GM12878 (cell line): ENCODE measurements at regions not wholly inside any gene's neighbourhood (a gene's known extent, or its start where the extent isn't known, plus 50 kb on each side); places are given as distances from the start of the nearest gene placed in this dataset.

Experiments
- BCLAF1 ChIP-seq: fragments of 450-650 bp; IDR thresholded peaks from 2 replicates; pipeline ENCODE4 v1.6.1; 2017; ENCODE audit warnings: antibody characterized with exemption, mild to moderate bottlenecking, moderate library complexity
- CBX5 ChIP-seq: sonication (generic); IDR thresholded peaks from 2 replicates; pipeline ENCODE4 v1.6.1; 2016; ENCODE audit warnings: low read depth, moderate library complexity, mild to moderate bottlenecking, inconsistent platforms
- CTCF ChIP-seq, 3 experiments: IDR thresholded peaks in 2 of 3; conservative IDR thresholded peaks in 1 of 3; 2 replicates each; pipeline ENCODE4 v1.5.1; 2011; ENCODE audit warnings: low read depth in 3 of 3, low read length in 3 of 3, mild to moderate bottlenecking in 3 of 3, control low read depth in 2 of 3, moderate library complexity in 2 of 3, inconsistent platforms in 1 of 3, mixed read lengths in 1 of 3; ENCODE audit not compliant: control insufficient read depth in 2 of 3, insufficient read depth in 1 of 3; ENCODE audit errors: extremely low read depth in 1 of 3
- EZH2 ChIP-seq: IDR thresholded peaks from 2 replicates; pipeline ENCODE4 v1.6.1; 2012; ENCODE audit warnings: low read depth, mild to moderate bottlenecking, control low read depth, inconsistent platforms, low read length, borderline replicate concordance; ENCODE audit not compliant: control insufficient read depth
- HCFC1 ChIP-seq: fragments of 150-350 bp; IDR thresholded peaks from 2 replicates; pipeline ENCODE4 v1.6.1; 2014; ENCODE audit warnings: low read length
- MTA3 ChIP-seq: IDR thresholded peaks from 2 replicates; pipeline ENCODE4 v1.6.1; 2012; ENCODE audit warnings: low read length, inconsistent platforms, borderline replicate concordance
- MYB ChIP-seq: fragments of 150-350 bp; IDR thresholded peaks from 2 replicates; pipeline ENCODE4 v1.6.1; 2014; ENCODE audit warnings: mild to moderate bottlenecking, low read depth, low read length, borderline replicate concordance
- POLR2A ChIP-seq: IDR thresholded peaks from 2 replicates; pipeline ENCODE4 v1.6.1; 2011; ENCODE audit warnings: low read depth, mild to moderate bottlenecking, low read length
- REST ChIP-seq: IDR thresholded peaks from 2 replicates; pipeline ENCODE4 v1.6.1; 2012; ENCODE audit warnings: mild to moderate bottlenecking, low read depth, low read length
- SMC3 ChIP-seq: IDR thresholded peaks from 2 replicates; pipeline ENCODE4 v1.6.1; 2011; ENCODE audit warnings: low read length, improper control_type of control experiment, borderline replicate concordance
- ZNF274 ChIP-seq: IDR thresholded peaks from one replicate; pipeline ENCODE4 v1.8.0; 2011; ENCODE audit not compliant: insufficient read length, insufficient read depth

- TF ChIP-seq REST (no peak), SMC3 (no peak), POLR2A (no peak), HCFC1 (no peak), CTCF (IDR thresholded peaks at IDR 0.05 in 2 of 3, conservative IDR thresholded peaks at IDR 0.05 in 1 of 3; ENCODE audit: control insufficient read depth in 2 of 3, extremely low read depth in 1 of 3, insufficient read depth in 1 of 3, low read depth in 3 of 3, low read length in 3 of 3) (no peak), MYB (no peak), ZNF274 (no peak), BCLAF1 (no peak), CBX5 (no peak), MTA3 (no peak), EZH2 (no peak)
Measured at GRCh38 chr15:27655056-27655455, 444.1 kb downstream of the OCA2 start.
